CD14-positive monocyte (primary cell): ENCODE measurements at regions not wholly inside any gene's neighbourhood (a gene's known extent, or its start where the extent isn't known, plus 50 kb on each side); places are given as distances from the start of the nearest gene placed in this dataset.

Experiments
- DNase-seq, 3 donors: peaks; one replicate each; pipeline ENCODE4 v3.0.0-alpha.2; 2011 to 2022
- H2AFZ ChIP-seq: 2 replicates; pipeline ENCODE4 v1.6.0; 2012; ENCODE audit warnings: mild to moderate bottlenecking, low read depth, low read length, inconsistent platforms; ENCODE audit not compliant: insufficient read depth, poor library complexity, severe bottlenecking
- H3K27ac ChIP-seq, 2 donors: 1 replicate in 1 of 2; 2 replicates in 1 of 2; pipeline ENCODE4 v1.5.1; 2012 to 2013; ENCODE audit warnings: low read length in 2 of 2, control low read depth in 1 of 2, inconsistent platforms in 1 of 2, low read depth in 1 of 2, mild to moderate bottlenecking in 1 of 2
- H3K27me3 ChIP-seq, 2 donors: one replicate each; pipeline versions ENCODE4 v1.6.0 to v1.6.1; 2011 to 2013; ENCODE audit warnings: low read length in 2 of 2; ENCODE audit not compliant: control insufficient read depth in 2 of 2, insufficient read depth in 2 of 2
- H3K36me3 ChIP-seq, 2 donors: replicated peaks in 1 of 2; 1 replicate in 1 of 2; 2 replicates in 1 of 2; pipeline versions ENCODE4 v1.5.1 to v1.6.1; 2012 to 2013; ENCODE audit warnings: low read length in 2 of 2, control low read depth in 1 of 2, inconsistent platforms in 1 of 2, mild to moderate bottlenecking in 1 of 2; ENCODE audit not compliant: insufficient read depth in 2 of 2, control insufficient read depth in 1 of 2
- H3K4me1 ChIP-seq, 2 donors: 1 replicate in 1 of 2; 2 replicates in 1 of 2; pipeline versions ENCODE4 v1.5.1 to v1.6.1; 2012 to 2013; ENCODE audit warnings: low read length in 2 of 2, control low read depth in 1 of 2, inconsistent platforms in 1 of 2, mild to moderate bottlenecking in 1 of 2, moderate library complexity in 1 of 2; ENCODE audit not compliant: insufficient read depth in 2 of 2, control insufficient read depth in 1 of 2
- H3K4me2 ChIP-seq: replicated peaks from 2 replicates; pipeline ENCODE3; 2012; ENCODE audit warnings: low read length, moderate library complexity, mild to moderate bottlenecking; ENCODE audit not compliant: poor library complexity, severe bottlenecking; ENCODE audit errors: extremely low read depth
- H3K4me3 ChIP-seq, 3 experiments: fragments of 200-600 bp in 1 of 3; sonication (generic) in 1 of 3; replicated peaks in 1 of 3; 1 replicate in 2 of 3; 2 replicates in 1 of 3; pipeline ENCODE4 v1.5.1; 2011 to 2013; ENCODE audit warnings: low read length in 3 of 3, mild to moderate bottlenecking in 3 of 3, control low read depth in 2 of 3, low read depth in 2 of 3, inconsistent platforms in 1 of 3, moderate library complexity in 1 of 3
- H3K79me2 ChIP-seq: 2 replicates; pipeline ENCODE4 v1.6.0; 2012; ENCODE audit warnings: mild to moderate bottlenecking, control low read depth, inconsistent platforms, low read length, moderate library complexity; ENCODE audit not compliant: insufficient read depth
- H3K9ac ChIP-seq: 2 replicates; pipeline ENCODE4 v1.6.0; 2017; ENCODE audit warnings: low read length, mild to moderate bottlenecking; ENCODE audit not compliant: insufficient read depth, poor library complexity, severe bottlenecking
- H3K9me3 ChIP-seq, 2 donors: replicated peaks in 1 of 2; 1 replicate in 1 of 2; 2 replicates in 1 of 2; pipeline versions ENCODE4 v1.5.1 to v1.6.1; 2012 to 2013; ENCODE audit warnings: low read length in 2 of 2, control low read depth in 1 of 2; ENCODE audit not compliant: control insufficient read depth in 1 of 2, insufficient read depth in 1 of 2
- H4K20me1 ChIP-seq: 2 replicates; pipeline ENCODE4 v1.6.0; 2012; ENCODE audit warnings: mild to moderate bottlenecking, low read length, control low read depth, moderate library complexity; ENCODE audit not compliant: insufficient read depth
- H3K27ac Mint-ChIP-seq, 7 donors: one replicate each; pipeline ENCODE4 v1.8.0; 2020; ENCODE audit warnings: mild to moderate bottlenecking in 7 of 7, mixed read lengths in 7 of 7, moderate library complexity in 6 of 7, inconsistent platforms in 2 of 7
- H3K27me3 Mint-ChIP-seq, 3 donors: one replicate each; pipeline ENCODE4 v1.8.0; 2021 to 2022; ENCODE audit warnings: low read depth in 3 of 3, mild to moderate bottlenecking in 3 of 3, mixed read lengths in 3 of 3, moderate library complexity in 3 of 3, inconsistent platforms in 1 of 3
- H3K36me3 Mint-ChIP-seq, 2 donors: one replicate each; pipeline ENCODE4 v1.8.0; 2020; ENCODE audit warnings: mixed read lengths in 2 of 2, inconsistent platforms in 1 of 2, mild to moderate bottlenecking in 1 of 2
- H3K4me1 Mint-ChIP-seq: one replicate; pipeline ENCODE4 v1.8.0; 2020; ENCODE audit warnings: mild to moderate bottlenecking, mixed read lengths
- H3K4me3 Mint-ChIP-seq, 2 donors: one replicate each; pipeline ENCODE4 v1.8.0; 2020; ENCODE audit warnings: mild to moderate bottlenecking in 2 of 2, mixed read lengths in 2 of 2, moderate library complexity in 1 of 2
- H3K9me3 Mint-ChIP-seq, 7 donors: one replicate each; pipeline ENCODE4 v1.8.0; 2020 to 2022; ENCODE audit warnings: mixed read lengths in 7 of 7, mild to moderate bottlenecking in 6 of 7, moderate library complexity in 6 of 7, inconsistent platforms in 2 of 7
- CTCF ChIP-seq: fragments of 200-600 bp; IDR thresholded peaks from one replicate; pipeline ENCODE4 v1.8.0; 2022; ENCODE audit warnings: antibody characterized with exemption, mild to moderate bottlenecking
- WGBS: methylation state at CpG from one replicate; pipeline ENCODE4 v1.1.5; 2013; ENCODE audit warnings: missing lambda C conversion rate; ENCODE audit not compliant: insufficient coverage; 5-methylcytosine and 5-hydroxymethylcytosine counted together
- intact Hi-C, 2 donors: fragments of 100-400 bp; cut with micrococcal nuclease; formaldehyde crosslinking; loops; one replicate each; pipeline versions ENCODE4 v1.15.0 to v1.15.1; 2023

- Histone ChIP-seq H2AFZ (no peak overlapping the region), H3K4me2 (no peak overlapping the region), H3K9me3 (no peaks in the 10 kb centered on the region), H3K27me3 (no peaks in the 10 kb centered on the region), H3K27ac (no peak overlapping the region), H3K36me3 (no peaks in the 10 kb centered on the region), H3K4me3 (no peak overlapping the region), H3K79me2 (no peaks in the 10 kb centered on the region), H3K9ac (no peak overlapping the region), H3K4me1 (no peaks in the 10 kb centered on the region), H4K20me1 (no peaks in the 10 kb centered on the region)
- Mint-ChIP-seq H3K27ac (peak overlapping the region in 1 of 7 donors; percentile 51), H3K36me3 (no peaks in the 10 kb centered on the region), H3K9me3 (no peaks in the 10 kb centered on the region), H3K4me3 (no peak overlapping the region), H3K4me1 (no peaks in the 10 kb centered on the region), H3K27me3 (peaks cover 2 to 4% (median 4%) of the 10 kb centered on the region in 3 donors)
- no peak for DNase-seq
- no peak for TF ChIP-seq CTCF
- 38% methylated on average over 2 of the region's 5 CpGs for WGBS
- intact Hi-C loops = no loop called here
These were observed 427.7 kb upstream of the HS6ST1 start for GRCh38 chr2:128746356-128746755.

GRCh38 chr2:128748336-128748735 lies 429.7 kb upstream of the HS6ST1 start:
- H3K9me3 Mint-ChIP-seq = no peaks in the 10 kb centered on the region
- intact Hi-C loops = no loop called here
- Histone ChIP-seq H3K27ac (no peak overlapping the region), H3K79me2 (no peaks in the 10 kb centered on the region), H3K4me2 (no peak overlapping the region), H3K36me3 (no peaks in the 10 kb centered on the region), H3K4me1 (no peaks in the 10 kb centered on the region), H3K4me3 (no peak overlapping the region), H3K9ac (no peak overlapping the region), H3K27me3 (no peaks in the 10 kb centered on the region), H2AFZ (no peak overlapping the region), H3K9me3 (no peaks in the 10 kb centered on the region), H4K20me1 (no peaks in the 10 kb centered on the region)
- WGBS = 97% methylated on average over 9 of the region's 10 CpGs
- TF ChIP-seq CTCF = no peak
- no peaks in the 10 kb centered on the region for H3K36me3 Mint-ChIP-seq
- peaks cover 6% of the 10 kb centered on the region for H3K4me1 Mint-ChIP-seq
- no peak overlapping the region for H3K27ac Mint-ChIP-seq
- no peak overlapping the region for H3K4me3 Mint-ChIP-seq
- no peak for DNase-seq
- H3K27me3 Mint-ChIP-seq = peaks cover 3 to 6% (median 6%) of the 10 kb centered on the region in 3 donors
